H1 (cell line): ENCODE measurements at regions not wholly inside any gene's neighbourhood (a gene's known extent, or its start where the extent isn't known, plus 50 kb on each side); places are given as distances from the start of the nearest gene placed in this dataset.
"Not testable (repeated sequence)": the region's sequence is repeated elsewhere in the genome, so short reads cannot be mapped to it uniquely, and the experiment has no call there.

Experiments
- CTCF ChIA-PET: fragments of 300-600 bp; sonication (Branson Sonifier 250); formaldehyde crosslinking; loops from one replicate; lab custom pipeline; 2021; ENCODE audit not compliant: partially characterized antibody; lab: Charles Lee
- POLR2A ChIA-PET: fragments of 300-600 bp; sonication (Branson Sonifier 250); formaldehyde crosslinking; loops from one replicate; lab custom pipeline; 2021; ENCODE audit warnings: inconsistent platforms; ENCODE audit not compliant: partially characterized antibody; lab: Charles Lee
- DNase-seq, 2 experiments: peaks; one replicate each; pipeline versions ENCODE4 v3.0.0 to v3.0.0-alpha.2; 2010 to 2022; ENCODE audit warnings: low spot score in 2 of 2, low read depth in 1 of 2, mixed read lengths in 1 of 2
- FAIRE-seq: peaks from 2 replicates; lab custom pipeline; 2011; peaks lifted over from hg19 to GRCh38; lab: Jason Lieb, UNC
- H2AFZ ChIP-seq: 2 replicates; pipeline ENCODE4 v1.8.1; 2012; ENCODE audit warnings: low read length, inconsistent platforms
- H2AK5ac ChIP-seq: 2 replicates; pipeline ENCODE4 v1.6.1; 2013; ENCODE audit warnings: low read depth, low read length
- H2BK120ac ChIP-seq: replicated peaks from 2 replicates; pipeline ENCODE3; 2013; ENCODE audit warnings: low read depth, low read length, inconsistent platforms
- H2BK12ac ChIP-seq: 2 replicates; pipeline ENCODE4 v1.6.1; 2013; ENCODE audit warnings: low read depth, low read length
- H2BK15ac ChIP-seq: 2 replicates; pipeline ENCODE4 v1.6.1; 2013; ENCODE audit warnings: low read length
- H2BK20ac ChIP-seq: 2 replicates; pipeline ENCODE4 v1.6.1; 2013; ENCODE audit warnings: low read length
- H2BK5ac ChIP-seq: 2 replicates; pipeline ENCODE4 v1.6.1; 2013; ENCODE audit warnings: low read depth, low read length
- H3K14ac ChIP-seq: 2 replicates; pipeline ENCODE4 v1.6.1; 2013; ENCODE audit warnings: inconsistent platforms; ENCODE audit not compliant: insufficient read length
- H3K18ac ChIP-seq: 2 replicates; pipeline ENCODE4 v1.6.1; 2013; ENCODE audit warnings: low read length; ENCODE audit errors: extremely low read depth
- H3K23ac ChIP-seq: 2 replicates; pipeline ENCODE4 v1.6.1; 2013; ENCODE audit warnings: inconsistent platforms; ENCODE audit not compliant: insufficient read length
- H3K23me2 ChIP-seq: 2 replicates; pipeline ENCODE4 v1.6.1; 2013; ENCODE audit warnings: low read depth, low read length
- H3K27ac ChIP-seq: 2 replicates; pipeline ENCODE4 v1.6.1; 2011; ENCODE audit warnings: low read depth, low read length, inconsistent platforms
- H3K27me3 ChIP-seq, 4 experiments: replicated peaks in 1 of 4; 1 replicate in 1 of 4; 2 replicates in 3 of 4; pipeline versions ENCODE4 v1.6.1 to v1.8.1; 2011 to 2013; ENCODE audit warnings: low read length in 3 of 4, mild to moderate bottlenecking in 3 of 4, inconsistent platforms in 2 of 4, mixed read lengths in 2 of 4, moderate library complexity in 1 of 4; ENCODE audit not compliant: control insufficient read depth in 3 of 4, insufficient read depth in 3 of 4; ENCODE audit errors: extremely low read depth in 1 of 4
- H3K36me3 ChIP-seq, 4 experiments: 2 replicates each; pipeline versions ENCODE4 v1.6.1 to v1.8.1; 2011 to 2013; ENCODE audit warnings: mild to moderate bottlenecking in 4 of 4, low read length in 3 of 4, moderate library complexity in 2 of 4, control low read depth in 1 of 4, inconsistent platforms in 1 of 4; ENCODE audit not compliant: insufficient read depth in 4 of 4, control insufficient read depth in 2 of 4
- H3K4ac ChIP-seq: replicated peaks from 2 replicates; pipeline ENCODE3; 2013; ENCODE audit warnings: low read length, low read depth, mixed read lengths, inconsistent platforms; ENCODE audit not compliant: insufficient read length
- H3K4me1 ChIP-seq, 4 experiments: replicated peaks in 1 of 4; 1 replicate in 1 of 4; 2 replicates in 3 of 4; pipeline versions ENCODE4 v1.6.1 to v1.8.1; 2011 to 2013; ENCODE audit warnings: low read length in 3 of 4, inconsistent platforms in 2 of 4, mixed read lengths in 1 of 4; ENCODE audit not compliant: insufficient read depth in 4 of 4, control insufficient read depth in 3 of 4
- H3K4me2 ChIP-seq, 2 experiments: 2 replicates each; pipeline versions ENCODE4 v1.6.1 to v1.8.1; 2011 to 2013; ENCODE audit warnings: low read depth in 2 of 2, low read length in 2 of 2, control low read depth in 1 of 2, inconsistent platforms in 1 of 2, mild to moderate bottlenecking in 1 of 2; ENCODE audit not compliant: insufficient read depth in 1 of 2
- H3K4me3 ChIP-seq, 4 experiments: fragments of 200-600, 300-600 bp in 1 of 4; sonication (generic), shearing (Covaris generic), sonication (Bioruptor Twin) in 1 of 4; 2 replicates each; pipeline versions ENCODE4 v1.5.1 to v1.8.1; 2011 to 2016; ENCODE audit warnings: low read length in 4 of 4, low read depth in 3 of 4, control low read depth in 2 of 4, inconsistent platforms in 2 of 4, mild to moderate bottlenecking in 2 of 4, mixed read lengths in 1 of 4, moderate library complexity in 1 of 4; ENCODE audit not compliant: insufficient read depth in 2 of 4; ENCODE audit errors: extremely low read depth in 1 of 4
- H3K56ac ChIP-seq: replicated peaks from 2 replicates; pipeline ENCODE3; 2013; ENCODE audit warnings: low read depth, mild to moderate bottlenecking, mixed read lengths, low read length, inconsistent platforms; ENCODE audit not compliant: insufficient read length
- H3K79me1 ChIP-seq: 2 replicates; pipeline ENCODE4 v1.6.1; 2013; ENCODE audit warnings: low read depth, low read length, control low read depth
- H3K79me2 ChIP-seq, 2 experiments: 2 replicates each; pipeline versions ENCODE4 v1.6.1 to v1.8.1; 2012 to 2013; ENCODE audit warnings: low read length in 2 of 2, mild to moderate bottlenecking in 2 of 2, inconsistent platforms in 1 of 2; ENCODE audit not compliant: insufficient read depth in 2 of 2, control insufficient read depth in 1 of 2
- H3K9ac ChIP-seq, 4 experiments: replicated peaks in 1 of 4; 1 replicate in 1 of 4; 2 replicates in 3 of 4; pipeline versions ENCODE4 v1.6.1 to v1.8.1; 2011 to 2013; ENCODE audit warnings: low read depth in 3 of 4, low read length in 3 of 4, control low read depth in 2 of 4, mild to moderate bottlenecking in 2 of 4, moderate library complexity in 2 of 4, inconsistent platforms in 1 of 4; ENCODE audit errors: extremely low read depth in 1 of 4
- H3K9me3 ChIP-seq, 2 experiments: 2 replicates each; pipeline versions ENCODE4 v1.6.1 to v1.8.1; 2012 to 2013; ENCODE audit warnings: mild to moderate bottlenecking in 2 of 2, moderate library complexity in 2 of 2, control low read depth in 1 of 2, inconsistent platforms in 1 of 2, low read depth in 1 of 2, low read length in 1 of 2, mixed read lengths in 1 of 2; ENCODE audit not compliant: insufficient read depth in 2 of 2
- H4K20me1 ChIP-seq, 2 experiments: replicated peaks in 1 of 2; 2 replicates each; pipeline versions ENCODE3 to v1.8.1; 2011 to 2013; ENCODE audit warnings: inconsistent platforms in 2 of 2, low read length in 2 of 2, mild to moderate bottlenecking in 1 of 2; ENCODE audit not compliant: insufficient read depth in 2 of 2, control insufficient read depth in 1 of 2
- H4K5ac ChIP-seq: 2 replicates; pipeline ENCODE4 v1.6.1; 2013; ENCODE audit warnings: low read length, low read depth, mixed read lengths, inconsistent platforms; ENCODE audit not compliant: insufficient read length
- H4K8ac ChIP-seq: 2 replicates; pipeline ENCODE4 v1.8.0; 2013; ENCODE audit warnings: mild to moderate bottlenecking, moderate library complexity, low read length, inconsistent platforms; ENCODE audit not compliant: insufficient read depth; ENCODE audit errors: extremely low read depth
- H4K91ac ChIP-seq: replicated peaks from 2 replicates; pipeline ENCODE3; 2013; ENCODE audit warnings: low read length, mixed read lengths, inconsistent platforms; ENCODE audit not compliant: insufficient read length
- WGBS, 2 experiments: shearing (Covaris generic) in 1 of 2; methylation state at CpG; one replicate each; pipeline versions ENCODE4 v1.1.6 to v1.1.7; 2013 to 2015; ENCODE audit warnings: low lambda C conversion rate in 2 of 2, mixed read lengths in 2 of 2, inconsistent platforms in 1 of 2, low coverage in 1 of 2, missing lambda C conversion rate in 1 of 2; ENCODE audit not compliant: insufficient replicate concordance in 2 of 2, insufficient coverage in 1 of 2, insufficient read length in 1 of 2; ENCODE audit errors: extremely low coverage in 1 of 2, missing lambda C conversion rate in 1 of 2; 5-methylcytosine and 5-hydroxymethylcytosine counted together

- H2AFZ ChIP-seq, H3K4ac ChIP-seq, H2BK15ac ChIP-seq, H2BK5ac ChIP-seq, H3K9ac ChIP-seq, CTCF ChIA-PET, H3K27ac ChIP-seq, H3K23ac ChIP-seq, H3K27me3 ChIP-seq, H3K36me3 ChIP-seq, H2BK120ac ChIP-seq, H2AK5ac ChIP-seq, POLR2A ChIA-PET, H3K56ac ChIP-seq, H2BK12ac ChIP-seq, H4K5ac ChIP-seq, H4K20me1 ChIP-seq, H4K8ac ChIP-seq, H2BK20ac ChIP-seq, H3K79me2 ChIP-seq, H3K18ac ChIP-seq, H3K14ac ChIP-seq, H3K79me1 ChIP-seq, FAIRE-seq, H4K91ac ChIP-seq, DNase-seq, H3K9me3 ChIP-seq, H3K4me1 ChIP-seq, H3K23me2 ChIP-seq, H3K4me3 ChIP-seq: not testable (repeated sequence)
- H3K4me2 ChIP-seq, result peak overlapping the region in 1 of 2 experiments; percentile 56; a peak in 1 of 4 replicates
- WGBS, 2 experiments, result 83% methylated on average over 1 of the region's 9 CpGs; no CpG with 5 or more reads in 1 of the 2 experiments
Observed at GRCh38 chr6:14300721-14301120, 183.1 kb downstream of the CD83 start.

- H2BK15ac ChIP-seq, H3K79me2 ChIP-seq, H2AFZ ChIP-seq, H2BK120ac ChIP-seq, H3K9me3 ChIP-seq, FAIRE-seq, H4K91ac ChIP-seq, H3K23ac ChIP-seq, POLR2A ChIA-PET, H4K5ac ChIP-seq, H3K79me1 ChIP-seq, H3K14ac ChIP-seq, H3K23me2 ChIP-seq, H3K27ac ChIP-seq, H2BK12ac ChIP-seq, H2BK20ac ChIP-seq, H3K56ac ChIP-seq, DNase-seq, H3K36me3 ChIP-seq, H4K20me1 ChIP-seq, CTCF ChIA-PET, H3K4me1 ChIP-seq, H4K8ac ChIP-seq, H2AK5ac ChIP-seq, H3K27me3 ChIP-seq, H3K9ac ChIP-seq, H3K18ac ChIP-seq, H3K4ac ChIP-seq: not testable (repeated sequence)
- 86% methylated on average over 8 of the region's 9 CpGs; no CpG with 5 or more reads in 1 of the 2 experiments for WGBS, 2 experiments
- H3K4me3 ChIP-seq, result peak overlapping the region in 1 of 4 experiments; percentile 40; a peak in 1 of 8 replicates
- H2BK5ac ChIP-seq, result 0 out of 2 replicates have a peak overlapping the region, but pooled peaks have one; percentile 26
- peak overlapping the region in 1 of 2 experiments; percentile 45; a peak in 1 of 4 replicates for H3K4me2 ChIP-seq
Observed at GRCh38 chr6:14301477-14301876, 183.9 kb downstream of the CD83 start.
